ENCODE measurements at regions not wholly inside any gene's neighbourhood (a gene's known extent, or its start where the extent isn't known, plus 50 kb on each side); places are given as distances from the start of the nearest gene placed in this dataset.

DNA sequence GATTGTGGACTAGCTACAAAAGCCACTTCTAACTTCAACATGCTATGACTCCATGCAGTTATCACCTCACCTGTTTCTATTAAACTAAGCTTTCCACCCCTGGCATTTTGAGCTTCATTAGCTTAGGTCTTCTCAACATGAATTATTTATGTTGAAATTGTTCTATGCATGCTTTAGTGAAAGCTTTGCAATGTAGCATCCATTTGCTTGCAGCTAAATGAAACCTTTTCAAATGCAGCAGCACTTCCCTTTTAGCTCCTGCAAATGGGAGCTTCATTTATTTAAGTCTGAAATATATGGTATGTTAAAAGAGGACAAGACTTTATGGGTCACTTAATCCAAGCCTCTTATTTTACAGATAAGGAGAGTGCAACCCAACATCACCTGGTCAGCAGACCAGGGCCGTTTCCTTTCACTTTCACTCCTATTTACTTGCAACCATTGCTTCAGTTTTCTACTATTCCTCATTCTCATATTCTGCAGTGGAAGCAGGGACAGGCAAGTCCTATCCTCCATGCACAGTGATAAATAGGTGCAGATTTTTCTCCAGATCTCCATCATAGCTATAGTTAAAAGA is 56.4 kb upstream of the SAMSN1 start:
- TF ChIP-seq ZNF184 (tag by site-specific recombination; IDR thresholded peaks at IDR 0.05): no peak
- TF ChIP-seq, protein P1, sequence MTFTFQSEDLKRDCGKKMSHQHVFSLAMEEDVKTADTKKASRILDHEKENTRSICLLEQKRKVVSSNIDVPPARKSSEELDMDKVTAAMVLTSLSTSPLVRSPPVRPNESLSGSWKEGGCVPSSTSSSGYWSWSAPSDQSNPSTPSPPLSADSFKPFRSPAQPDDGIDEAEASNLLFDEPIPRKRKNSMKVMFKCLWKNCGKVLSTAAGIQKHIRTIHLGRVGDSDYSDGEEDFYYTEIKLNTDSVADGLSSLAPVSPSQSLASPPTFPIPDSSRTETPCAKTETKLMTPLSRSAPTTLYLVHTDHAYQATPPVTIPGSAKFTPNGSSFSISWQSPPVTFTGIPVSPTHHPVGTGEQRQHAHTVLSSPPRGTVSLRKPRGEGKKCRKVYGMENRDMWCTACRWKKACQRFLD (tag by site-specific recombination; IDR thresholded peaks at IDR 0.05): no peak
- TF ChIP-seq, protein P2, sequence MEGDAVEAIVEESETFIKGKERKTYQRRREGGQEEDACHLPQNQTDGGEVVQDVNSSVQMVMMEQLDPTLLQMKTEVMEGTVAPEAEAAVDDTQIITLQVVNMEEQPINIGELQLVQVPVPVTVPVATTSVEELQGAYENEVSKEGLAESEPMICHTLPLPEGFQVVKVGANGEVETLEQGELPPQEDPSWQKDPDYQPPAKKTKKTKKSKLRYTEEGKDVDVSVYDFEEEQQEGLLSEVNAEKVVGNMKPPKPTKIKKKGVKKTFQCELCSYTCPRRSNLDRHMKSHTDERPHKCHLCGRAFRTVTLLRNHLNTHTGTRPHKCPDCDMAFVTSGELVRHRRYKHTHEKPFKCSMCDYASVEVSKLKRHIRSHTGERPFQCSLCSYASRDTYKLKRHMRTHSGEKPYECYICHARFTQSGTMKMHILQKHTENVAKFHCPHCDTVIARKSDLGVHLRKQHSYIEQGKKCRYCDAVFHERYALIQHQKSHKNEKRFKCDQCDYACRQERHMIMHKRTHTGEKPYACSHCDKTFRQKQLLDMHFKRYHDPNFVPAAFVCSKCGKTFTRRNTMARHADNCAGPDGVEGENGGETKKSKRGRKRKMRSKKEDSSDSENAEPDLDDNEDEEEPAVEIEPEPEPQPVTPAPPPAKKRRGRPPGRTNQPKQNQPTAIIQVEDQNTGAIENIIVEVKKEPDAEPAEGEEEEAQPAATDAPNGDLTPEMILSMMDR (tag by site-specific recombination; IDR thresholded peaks at IDR 0.05): no peak
- TF ChIP-seq, protein P3, sequence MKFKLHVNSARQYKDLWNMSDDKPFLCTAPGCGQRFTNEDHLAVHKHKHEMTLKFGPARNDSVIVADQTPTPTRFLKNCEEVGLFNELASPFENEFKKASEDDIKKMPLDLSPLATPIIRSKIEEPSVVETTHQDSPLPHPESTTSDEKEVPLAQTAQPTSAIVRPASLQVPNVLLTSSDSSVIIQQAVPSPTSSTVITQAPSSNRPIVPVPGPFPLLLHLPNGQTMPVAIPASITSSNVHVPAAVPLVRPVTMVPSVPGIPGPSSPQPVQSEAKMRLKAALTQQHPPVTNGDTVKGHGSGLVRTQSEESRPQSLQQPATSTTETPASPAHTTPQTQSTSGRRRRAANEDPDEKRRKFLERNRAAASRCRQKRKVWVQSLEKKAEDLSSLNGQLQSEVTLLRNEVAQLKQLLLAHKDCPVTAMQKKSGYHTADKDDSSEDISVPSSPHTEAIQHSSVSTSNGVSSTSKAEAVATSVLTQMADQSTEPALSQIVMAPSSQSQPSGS (tag by site-specific recombination; IDR thresholded peaks at IDR 0.05; ENCODE audit: low read depth): no peak
- TF ChIP-seq ZNF138 (tag by site-specific recombination; IDR thresholded peaks at IDR 0.05; ENCODE audit: borderline replicate concordance): no peak
- TF ChIP-seq YY1 (tag by site-specific recombination; IDR thresholded peaks at IDR 0.05): no peak
- TF ChIP-seq ZNF366 (tag by site-specific recombination; conservative IDR thresholded peaks at IDR 0.05): no peak
- TF ChIP-seq, protein P4, sequence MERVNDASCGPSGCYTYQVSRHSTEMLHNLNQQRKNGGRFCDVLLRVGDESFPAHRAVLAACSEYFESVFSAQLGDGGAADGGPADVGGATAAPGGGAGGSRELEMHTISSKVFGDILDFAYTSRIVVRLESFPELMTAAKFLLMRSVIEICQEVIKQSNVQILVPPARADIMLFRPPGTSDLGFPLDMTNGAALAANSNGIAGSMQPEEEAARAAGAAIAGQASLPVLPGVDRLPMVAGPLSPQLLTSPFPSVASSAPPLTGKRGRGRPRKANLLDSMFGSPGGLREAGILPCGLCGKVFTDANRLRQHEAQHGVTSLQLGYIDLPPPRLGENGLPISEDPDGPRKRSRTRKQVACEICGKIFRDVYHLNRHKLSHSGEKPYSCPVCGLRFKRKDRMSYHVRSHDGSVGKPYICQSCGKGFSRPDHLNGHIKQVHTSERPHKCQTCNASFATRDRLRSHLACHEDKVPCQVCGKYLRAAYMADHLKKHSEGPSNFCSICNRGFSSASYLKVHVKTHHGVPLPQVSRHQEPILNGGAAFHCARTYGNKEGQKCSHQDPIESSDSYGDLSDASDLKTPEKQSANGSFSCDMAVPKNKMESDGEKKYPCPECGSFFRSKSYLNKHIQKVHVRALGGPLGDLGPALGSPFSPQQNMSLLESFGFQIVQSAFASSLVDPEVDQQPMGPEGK (tag by site-specific recombination; IDR thresholded peaks at IDR 0.05): no peak
- no peak for TF ChIP-seq HOXA7 (CRISPR knock-in tag; IDR thresholded peaks at IDR 0.05; ENCODE audit: borderline replicate concordance)
- TF ChIP-seq, protein P5, sequence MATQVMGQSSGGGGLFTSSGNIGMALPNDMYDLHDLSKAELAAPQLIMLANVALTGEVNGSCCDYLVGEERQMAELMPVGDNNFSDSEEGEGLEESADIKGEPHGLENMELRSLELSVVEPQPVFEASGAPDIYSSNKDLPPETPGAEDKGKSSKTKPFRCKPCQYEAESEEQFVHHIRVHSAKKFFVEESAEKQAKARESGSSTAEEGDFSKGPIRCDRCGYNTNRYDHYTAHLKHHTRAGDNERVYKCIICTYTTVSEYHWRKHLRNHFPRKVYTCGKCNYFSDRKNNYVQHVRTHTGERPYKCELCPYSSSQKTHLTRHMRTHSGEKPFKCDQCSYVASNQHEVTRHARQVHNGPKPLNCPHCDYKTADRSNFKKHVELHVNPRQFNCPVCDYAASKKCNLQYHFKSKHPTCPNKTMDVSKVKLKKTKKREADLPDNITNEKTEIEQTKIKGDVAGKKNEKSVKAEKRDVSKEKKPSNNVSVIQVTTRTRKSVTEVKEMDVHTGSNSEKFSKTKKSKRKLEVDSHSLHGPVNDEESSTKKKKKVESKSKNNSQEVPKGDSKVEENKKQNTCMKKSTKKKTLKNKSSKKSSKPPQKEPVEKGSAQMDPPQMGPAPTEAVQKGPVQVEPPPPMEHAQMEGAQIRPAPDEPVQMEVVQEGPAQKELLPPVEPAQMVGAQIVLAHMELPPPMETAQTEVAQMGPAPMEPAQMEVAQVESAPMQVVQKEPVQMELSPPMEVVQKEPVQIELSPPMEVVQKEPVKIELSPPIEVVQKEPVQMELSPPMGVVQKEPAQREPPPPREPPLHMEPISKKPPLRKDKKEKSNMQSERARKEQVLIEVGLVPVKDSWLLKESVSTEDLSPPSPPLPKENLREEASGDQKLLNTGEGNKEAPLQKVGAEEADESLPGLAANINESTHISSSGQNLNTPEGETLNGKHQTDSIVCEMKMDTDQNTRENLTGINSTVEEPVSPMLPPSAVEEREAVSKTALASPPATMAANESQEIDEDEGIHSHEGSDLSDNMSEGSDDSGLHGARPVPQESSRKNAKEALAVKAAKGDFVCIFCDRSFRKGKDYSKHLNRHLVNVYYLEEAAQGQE (tag by site-specific recombination; IDR thresholded peaks at IDR 0.05): no peak
- TF ChIP-seq ZNF169 (tag by site-specific recombination; IDR thresholded peaks at IDR 0.05): no peak
- TF ChIP-seq, protein P6, sequence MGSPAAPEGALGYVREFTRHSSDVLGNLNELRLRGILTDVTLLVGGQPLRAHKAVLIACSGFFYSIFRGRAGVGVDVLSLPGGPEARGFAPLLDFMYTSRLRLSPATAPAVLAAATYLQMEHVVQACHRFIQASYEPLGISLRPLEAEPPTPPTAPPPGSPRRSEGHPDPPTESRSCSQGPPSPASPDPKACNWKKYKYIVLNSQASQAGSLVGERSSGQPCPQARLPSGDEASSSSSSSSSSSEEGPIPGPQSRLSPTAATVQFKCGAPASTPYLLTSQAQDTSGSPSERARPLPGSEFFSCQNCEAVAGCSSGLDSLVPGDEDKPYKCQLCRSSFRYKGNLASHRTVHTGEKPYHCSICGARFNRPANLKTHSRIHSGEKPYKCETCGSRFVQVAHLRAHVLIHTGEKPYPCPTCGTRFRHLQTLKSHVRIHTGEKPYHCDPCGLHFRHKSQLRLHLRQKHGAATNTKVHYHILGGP (tag by site-specific recombination; IDR thresholded peaks at IDR 0.05): no peak
